ENCODE measurements at regions not wholly inside any gene's neighbourhood (a gene's known extent, or its start where the extent isn't known, plus 50 kb on each side); places are given as distances from the start of the nearest gene placed in this dataset.

DNA sequence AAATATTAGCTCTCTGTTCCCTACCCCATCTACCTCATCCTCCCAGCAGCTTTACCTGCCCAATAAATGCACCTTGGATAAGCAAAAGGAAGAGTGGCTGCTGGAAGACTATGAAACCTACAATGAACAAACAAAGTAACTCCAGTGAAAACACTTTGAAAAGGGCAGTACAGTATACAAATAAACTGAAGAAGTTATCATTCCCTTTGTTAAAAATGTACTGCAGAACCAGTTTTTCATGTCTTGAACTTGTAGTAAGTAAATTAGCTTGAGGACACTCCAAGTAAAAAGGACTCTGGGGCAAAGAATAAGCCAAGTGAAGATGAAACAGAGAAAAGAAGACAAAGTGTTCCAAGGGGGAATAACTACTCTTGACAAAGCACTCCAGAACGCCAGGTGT lies 457.1 kb downstream of the DTWD2 start (continued):
- no peak for TF ChIP-seq ARID4B (CRISPR knock-in tag; IDR thresholded peaks at IDR 0.05; ENCODE audit: borderline replicate concordance)
- TF ChIP-seq, protein P1, sequence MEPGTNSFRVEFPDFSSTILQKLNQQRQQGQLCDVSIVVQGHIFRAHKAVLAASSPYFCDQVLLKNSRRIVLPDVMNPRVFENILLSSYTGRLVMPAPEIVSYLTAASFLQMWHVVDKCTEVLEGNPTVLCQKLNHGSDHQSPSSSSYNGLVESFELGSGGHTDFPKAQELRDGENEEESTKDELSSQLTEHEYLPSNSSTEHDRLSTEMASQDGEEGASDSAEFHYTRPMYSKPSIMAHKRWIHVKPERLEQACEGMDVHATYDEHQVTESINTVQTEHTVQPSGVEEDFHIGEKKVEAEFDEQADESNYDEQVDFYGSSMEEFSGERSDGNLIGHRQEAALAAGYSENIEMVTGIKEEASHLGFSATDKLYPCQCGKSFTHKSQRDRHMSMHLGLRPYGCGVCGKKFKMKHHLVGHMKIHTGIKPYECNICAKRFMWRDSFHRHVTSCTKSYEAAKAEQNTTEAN (CRISPR knock-in tag; IDR thresholded peaks at IDR 0.05), result no peak
- no peak for TF ChIP-seq RELA (CRISPR knock-in tag; IDR thresholded peaks at IDR 0.05; ENCODE audit: borderline replicate concordance)
- TF ChIP-seq ZBTB21 (CRISPR knock-in tag; IDR thresholded peaks at IDR 0.05; ENCODE audit: borderline replicate concordance), result no peak
- TF ChIP-seq SOX15 (CRISPR knock-in tag; IDR thresholded peaks at IDR 0.05), result no peak
- TF ChIP-seq TP53 (CRISPR knock-in tag; IDR thresholded peaks at IDR 0.05), result no peak
- TF ChIP-seq, protein P2, sequence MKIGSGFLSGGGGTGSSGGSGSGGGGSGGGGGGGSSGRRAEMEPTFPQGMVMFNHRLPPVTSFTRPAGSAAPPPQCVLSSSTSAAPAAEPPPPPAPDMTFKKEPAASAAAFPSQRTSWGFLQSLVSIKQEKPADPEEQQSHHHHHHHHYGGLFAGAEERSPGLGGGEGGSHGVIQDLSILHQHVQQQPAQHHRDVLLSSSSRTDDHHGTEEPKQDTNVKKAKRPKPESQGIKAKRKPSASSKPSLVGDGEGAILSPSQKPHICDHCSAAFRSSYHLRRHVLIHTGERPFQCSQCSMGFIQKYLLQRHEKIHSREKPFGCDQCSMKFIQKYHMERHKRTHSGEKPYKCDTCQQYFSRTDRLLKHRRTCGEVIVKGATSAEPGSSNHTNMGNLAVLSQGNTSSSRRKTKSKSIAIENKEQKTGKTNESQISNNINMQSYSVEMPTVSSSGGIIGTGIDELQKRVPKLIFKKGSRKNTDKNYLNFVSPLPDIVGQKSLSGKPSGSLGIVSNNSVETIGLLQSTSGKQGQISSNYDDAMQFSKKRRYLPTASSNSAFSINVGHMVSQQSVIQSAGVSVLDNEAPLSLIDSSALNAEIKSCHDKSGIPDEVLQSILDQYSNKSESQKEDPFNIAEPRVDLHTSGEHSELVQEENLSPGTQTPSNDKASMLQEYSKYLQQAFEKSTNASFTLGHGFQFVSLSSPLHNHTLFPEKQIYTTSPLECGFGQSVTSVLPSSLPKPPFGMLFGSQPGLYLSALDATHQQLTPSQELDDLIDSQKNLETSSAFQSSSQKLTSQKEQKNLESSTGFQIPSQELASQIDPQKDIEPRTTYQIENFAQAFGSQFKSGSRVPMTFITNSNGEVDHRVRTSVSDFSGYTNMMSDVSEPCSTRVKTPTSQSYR (CRISPR knock-in tag; IDR thresholded peaks at IDR 0.05), result no peak

GRCh38 chr5:118529361-118530144 lies 458.8 kb downstream of the DTWD2 start:
- H3K9me3 Mint-ChIP-seq, result no peaks in the 10 kb centered on the region
- CTCF ChIA-PET, result no interaction called here
- POLR2A ChIA-PET, result no interaction called here
- H3K27me3 Mint-ChIP-seq (ENCODE audit: low read depth), result no peaks in the 10 kb centered on the region
- no peaks in the 10 kb centered on the region for H3K36me3 Mint-ChIP-seq
- ATAC-seq (no peak), DNase-seq (ENCODE audit: low spot score) (no peak)
- no peak overlapping the region for H3K4me3 Mint-ChIP-seq
- H3K4me1 Mint-ChIP-seq, result peaks cover 24% of the 10 kb centered on the region
- H3K27ac Mint-ChIP-seq, result no peak overlapping the region
- no peak for TF ChIP-seq RORB (CRISPR knock-in tag; IDR thresholded peaks at IDR 0.05)
- TF ChIP-seq, protein P3, sequence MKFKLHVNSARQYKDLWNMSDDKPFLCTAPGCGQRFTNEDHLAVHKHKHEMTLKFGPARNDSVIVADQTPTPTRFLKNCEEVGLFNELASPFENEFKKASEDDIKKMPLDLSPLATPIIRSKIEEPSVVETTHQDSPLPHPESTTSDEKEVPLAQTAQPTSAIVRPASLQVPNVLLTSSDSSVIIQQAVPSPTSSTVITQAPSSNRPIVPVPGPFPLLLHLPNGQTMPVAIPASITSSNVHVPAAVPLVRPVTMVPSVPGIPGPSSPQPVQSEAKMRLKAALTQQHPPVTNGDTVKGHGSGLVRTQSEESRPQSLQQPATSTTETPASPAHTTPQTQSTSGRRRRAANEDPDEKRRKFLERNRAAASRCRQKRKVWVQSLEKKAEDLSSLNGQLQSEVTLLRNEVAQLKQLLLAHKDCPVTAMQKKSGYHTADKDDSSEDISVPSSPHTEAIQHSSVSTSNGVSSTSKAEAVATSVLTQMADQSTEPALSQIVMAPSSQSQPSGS (CRISPR knock-in tag; IDR thresholded peaks at IDR 0.05; ENCODE audit: borderline replicate concordance, low read depth), result no peak
- no peak for TF ChIP-seq CREM (CRISPR knock-in tag; IDR thresholded peaks at IDR 0.05)
- TF ChIP-seq, protein P4, sequence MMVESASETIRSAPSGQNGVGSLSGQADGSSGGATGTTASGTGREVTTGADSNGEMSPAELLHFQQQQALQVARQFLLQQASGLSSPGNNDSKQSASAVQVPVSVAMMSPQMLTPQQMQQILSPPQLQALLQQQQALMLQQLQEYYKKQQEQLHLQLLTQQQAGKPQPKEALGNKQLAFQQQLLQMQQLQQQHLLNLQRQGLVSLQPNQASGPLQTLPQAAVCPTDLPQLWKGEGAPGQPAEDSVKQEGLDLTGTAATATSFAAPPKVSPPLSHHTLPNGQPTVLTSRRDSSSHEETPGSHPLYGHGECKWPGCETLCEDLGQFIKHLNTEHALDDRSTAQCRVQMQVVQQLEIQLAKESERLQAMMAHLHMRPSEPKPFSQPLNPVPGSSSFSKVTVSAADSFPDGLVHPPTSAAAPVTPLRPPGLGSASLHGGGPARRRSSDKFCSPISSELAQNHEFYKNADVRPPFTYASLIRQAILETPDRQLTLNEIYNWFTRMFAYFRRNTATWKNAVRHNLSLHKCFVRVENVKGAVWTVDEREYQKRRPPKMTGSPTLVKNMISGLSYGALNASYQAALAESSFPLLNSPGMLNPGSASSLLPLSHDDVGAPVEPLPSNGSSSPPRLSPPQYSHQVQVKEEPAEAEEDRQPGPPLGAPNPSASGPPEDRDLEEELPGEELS (CRISPR knock-in tag; IDR thresholded peaks at IDR 0.05), result no peak
- TF ChIP-seq, protein P5, sequence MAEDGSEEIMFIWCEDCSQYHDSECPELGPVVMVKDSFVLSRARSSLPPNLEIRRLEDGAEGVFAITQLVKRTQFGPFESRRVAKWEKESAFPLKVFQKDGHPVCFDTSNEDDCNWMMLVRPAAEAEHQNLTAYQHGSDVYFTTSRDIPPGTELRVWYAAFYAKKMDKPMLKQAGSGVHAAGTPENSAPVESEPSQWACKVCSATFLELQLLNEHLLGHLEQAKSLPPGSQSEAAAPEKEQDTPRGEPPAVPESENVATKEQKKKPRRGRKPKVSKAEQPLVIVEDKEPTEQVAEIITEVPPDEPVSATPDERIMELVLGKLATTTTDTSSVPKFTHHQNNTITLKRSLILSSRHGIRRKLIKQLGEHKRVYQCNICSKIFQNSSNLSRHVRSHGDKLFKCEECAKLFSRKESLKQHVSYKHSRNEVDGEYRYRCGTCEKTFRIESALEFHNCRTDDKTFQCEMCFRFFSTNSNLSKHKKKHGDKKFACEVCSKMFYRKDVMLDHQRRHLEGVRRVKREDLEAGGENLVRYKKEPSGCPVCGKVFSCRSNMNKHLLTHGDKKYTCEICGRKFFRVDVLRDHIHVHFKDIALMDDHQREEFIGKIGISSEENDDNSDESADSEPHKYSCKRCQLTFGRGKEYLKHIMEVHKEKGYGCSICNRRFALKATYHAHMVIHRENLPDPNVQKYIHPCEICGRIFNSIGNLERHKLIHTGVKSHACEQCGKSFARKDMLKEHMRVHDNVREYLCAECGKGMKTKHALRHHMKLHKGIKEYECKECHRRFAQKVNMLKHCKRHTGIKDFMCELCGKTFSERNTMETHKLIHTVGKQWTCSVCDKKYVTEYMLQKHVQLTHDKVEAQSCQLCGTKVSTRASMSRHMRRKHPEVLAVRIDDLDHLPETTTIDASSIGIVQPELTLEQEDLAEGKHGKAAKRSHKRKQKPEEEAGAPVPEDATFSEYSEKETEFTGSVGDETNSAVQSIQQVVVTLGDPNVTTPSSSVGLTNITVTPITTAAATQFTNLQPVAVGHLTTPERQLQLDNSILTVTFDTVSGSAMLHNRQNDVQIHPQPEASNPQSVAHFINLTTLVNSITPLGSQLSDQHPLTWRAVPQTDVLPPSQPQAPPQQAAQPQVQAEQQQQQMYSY (CRISPR knock-in tag; IDR thresholded peaks at IDR 0.05), result no peak
- no peak for TF ChIP-seq ZSCAN18 (CRISPR knock-in tag; IDR thresholded peaks at IDR 0.05)
- TF ChIP-seq ZNF121 (CRISPR knock-in tag; IDR thresholded peaks at IDR 0.05), result no peak
- TF ChIP-seq ELF4 (CRISPR knock-in tag; IDR thresholded peaks at IDR 0.05; ENCODE audit: low read depth), result no peak
